Ectodermal cell (in vitro differentiated cells): ENCODE measurements at regions not wholly inside any gene's neighbourhood (a gene's known extent, or its start where the extent isn't known, plus 50 kb on each side); places are given as distances from the start of the nearest gene placed in this dataset.

Experiments used
- H3K27ac ChIP-seq: 2 replicates; pipeline ENCODE4 v1.7.0; 2013; ENCODE audit warnings: mild to moderate bottlenecking, low read depth, low read length; ENCODE audit not compliant: insufficient read depth, poor library complexity, severe bottlenecking
- H3K27me3 ChIP-seq: 2 replicates; pipeline ENCODE4 v1.7.0; 2013; ENCODE audit warnings: mild to moderate bottlenecking, low read length; ENCODE audit not compliant: insufficient read depth, control insufficient read depth, poor library complexity, severe bottlenecking
- H3K36me3 ChIP-seq: one replicate; pipeline ENCODE4 v1.7.0; 2013; ENCODE audit warnings: low read length; ENCODE audit not compliant: control insufficient read depth, insufficient read depth
- H3K4me1 ChIP-seq: one replicate; pipeline ENCODE4 v1.7.0; 2013; ENCODE audit warnings: low read length; ENCODE audit not compliant: control insufficient read depth, insufficient read depth
- H3K4me3 ChIP-seq: 2 replicates; pipeline ENCODE4 v1.7.0; 2013; ENCODE audit warnings: low read depth, low read length, control low read depth; ENCODE audit not compliant: insufficient read depth
- H3K9me3 ChIP-seq: 2 replicates; pipeline ENCODE4 v1.7.0; 2013; ENCODE audit warnings: mild to moderate bottlenecking, low read length, moderate library complexity; ENCODE audit not compliant: control insufficient read depth
- WGBS, 2 experiments: methylation state at CpG; one replicate each; pipeline ENCODE4 v1.1.7; 2013; ENCODE audit warnings: missing lambda C conversion rate in 2 of 2; 5-methylcytosine and 5-hydroxymethylcytosine counted together

DNA sequence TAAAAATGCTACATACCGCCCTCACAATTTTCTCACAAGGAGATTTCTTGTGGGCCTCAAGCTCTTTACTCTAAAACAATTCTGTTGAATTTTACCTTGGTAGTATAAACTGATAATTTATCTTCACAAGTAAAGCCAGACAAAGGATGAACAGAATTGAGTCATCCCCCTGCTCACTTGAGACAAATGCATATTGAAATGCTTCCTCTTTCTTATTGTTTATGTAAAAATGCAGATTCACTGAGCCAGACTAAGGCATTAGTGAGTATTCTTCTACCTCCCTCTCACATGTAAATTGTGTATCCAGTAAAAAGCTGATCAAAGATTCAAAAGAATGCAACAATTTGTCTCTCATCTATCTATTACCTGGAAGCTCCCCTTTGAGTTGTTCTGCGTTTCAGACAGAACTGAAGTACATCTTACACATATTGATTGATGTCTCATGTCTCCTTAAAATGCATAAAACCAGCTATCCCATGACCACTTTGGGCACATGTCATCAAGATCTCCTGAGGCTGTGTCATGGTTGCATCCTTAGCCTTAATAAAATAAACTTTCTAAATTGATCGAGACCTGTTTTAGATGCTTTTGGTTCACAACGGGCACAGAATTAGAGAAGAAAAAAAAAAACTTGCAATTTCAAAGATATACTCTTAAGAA lies 743.1 kb upstream of the B3GALT2 start:
- Histone ChIP-seq H3K27ac (no peak overlapping the region), H3K4me3 (no peak overlapping the region), H3K36me3 (no peaks in the 10 kb centered on the region), H3K9me3 (no peaks in the 10 kb centered on the region), H3K4me1 (no peaks in the 10 kb centered on the region), H3K27me3 (no peaks in the 10 kb centered on the region)
- 64 to 70% methylated on average over 4 of the region's 4 CpGs for WGBS, 2 experiments

DNA sequence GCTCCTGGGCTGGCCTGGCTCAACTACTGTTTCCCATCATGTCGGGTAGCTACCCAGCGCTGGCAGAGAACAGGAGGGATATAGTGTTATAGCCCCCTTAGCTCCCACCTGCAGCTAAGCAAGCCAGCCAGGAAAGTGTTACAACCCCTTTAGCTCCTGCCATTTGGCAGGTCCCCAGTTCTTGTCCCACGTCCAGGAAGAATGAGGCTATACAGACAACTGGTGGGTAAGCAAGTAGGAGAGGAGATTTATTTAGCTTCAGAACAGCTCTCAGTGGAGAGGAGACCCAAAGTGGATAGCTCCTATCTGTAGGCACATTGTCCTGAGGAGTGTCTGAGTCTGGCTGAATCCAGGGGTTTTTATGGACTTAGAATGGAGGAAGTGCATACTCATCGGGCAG lies 741.1 kb upstream of the B3GALT2 start:
- Histone ChIP-seq H3K36me3 (no peaks in the 10 kb centered on the region), H3K27me3 (no peaks in the 10 kb centered on the region)
- 56 to 61% methylated on average over 4 of the region's 4 CpGs for WGBS, 2 experiments

DNA sequence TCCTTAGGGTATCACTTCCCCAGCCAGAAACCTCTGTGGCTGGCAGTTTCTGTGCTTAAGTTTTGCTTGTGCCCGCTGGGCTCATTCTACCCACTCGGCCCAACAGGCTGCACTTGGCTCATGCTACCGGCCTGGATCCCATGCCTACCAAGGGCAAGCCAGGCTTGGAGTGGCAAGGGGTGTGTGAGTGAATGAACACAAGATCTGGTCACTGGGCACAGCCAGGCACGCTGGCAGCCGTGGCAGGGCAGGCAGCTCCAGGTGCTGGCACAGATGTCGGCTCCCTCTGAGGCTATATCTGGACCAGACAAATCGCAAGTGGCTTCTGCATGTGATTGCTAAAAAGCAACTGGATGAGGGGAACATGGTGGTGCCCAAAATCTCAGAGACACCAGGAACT lies 740.5 kb upstream of the B3GALT2 start:
- 93 to 96% methylated on average over 7 of the region's 7 CpGs for WGBS, 2 experiments
- no peak overlapping the region for H3K27ac ChIP-seq
- no peaks in the 10 kb centered on the region for H3K27me3 ChIP-seq
- no peaks in the 10 kb centered on the region for H3K9me3 ChIP-seq
- H3K4me1 ChIP-seq, result no peaks in the 10 kb centered on the region
- H3K4me3 ChIP-seq, result no peak overlapping the region
- H3K36me3 ChIP-seq, result no peaks in the 10 kb centered on the region

More for the DNA sequence above, 741.1 kb upstream of the B3GALT2 start:
- no peak overlapping the region for H3K27ac ChIP-seq
- no peaks in the 10 kb centered on the region for H3K4me1 ChIP-seq
- no peak overlapping the region for H3K4me3 ChIP-seq
- no peaks in the 10 kb centered on the region for H3K9me3 ChIP-seq

DNA sequence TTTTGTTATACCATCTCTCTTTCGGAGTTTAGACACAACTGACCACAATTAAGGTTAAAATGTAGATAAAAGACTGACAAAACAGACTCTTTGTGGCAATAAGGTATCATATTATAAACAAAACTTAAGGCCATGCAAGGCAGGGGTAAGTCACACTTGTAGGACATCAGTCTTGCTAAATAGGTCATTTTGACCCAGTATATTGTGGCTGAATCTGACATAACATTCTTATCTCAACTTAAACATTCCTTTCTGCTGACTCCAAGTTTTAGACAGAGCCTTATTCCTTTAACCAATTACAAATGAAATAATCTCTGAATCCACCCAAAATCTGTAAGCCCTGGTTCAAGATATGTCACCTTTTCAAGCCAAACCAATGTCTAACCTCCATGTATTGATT lies 733.4 kb upstream of the B3GALT2 start:
- Histone ChIP-seq H3K9me3 (no peaks in the 10 kb centered on the region), H3K4me1 (no peaks in the 10 kb centered on the region), H3K27ac (no peak overlapping the region), H3K4me3 (no peak overlapping the region), H3K36me3 (no peaks in the 10 kb centered on the region), H3K27me3 (no peaks in the 10 kb centered on the region)
- 88% methylated on average over 1 of the region's 1 CpG; no CpG with 5 or more reads in 1 of the 2 experiments for WGBS, 2 experiments

DNA sequence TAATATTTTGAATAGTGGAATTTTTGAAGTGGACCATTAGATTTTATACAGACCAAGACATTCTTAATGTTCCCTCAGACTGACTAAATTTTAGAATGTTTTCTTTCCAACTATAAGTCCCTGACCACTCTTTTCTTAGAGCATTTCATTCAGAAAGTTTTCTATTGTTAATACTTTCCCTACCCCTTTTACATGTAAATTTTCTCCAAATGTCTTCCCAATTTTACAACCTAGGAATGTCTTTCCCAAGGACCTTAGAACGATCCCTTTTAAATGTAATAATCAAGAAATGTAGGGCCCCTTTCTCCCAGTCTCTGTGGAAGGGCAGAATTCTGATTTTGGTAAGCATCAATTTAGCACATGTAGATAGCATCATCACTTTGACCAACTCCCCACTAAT lies 730.0 kb upstream of the B3GALT2 start:
- Histone ChIP-seq H3K27me3 (no peaks in the 10 kb centered on the region), H3K4me1 (no peaks in the 10 kb centered on the region), H3K36me3 (no peaks in the 10 kb centered on the region), H3K4me3 (no peak overlapping the region), H3K9me3 (no peaks in the 10 kb centered on the region), H3K27ac (no peak overlapping the region)
- 75% methylated on average over 1 of the region's 1 CpG; no CpG with 5 or more reads in 1 of the 2 experiments for WGBS, 2 experiments

DNA sequence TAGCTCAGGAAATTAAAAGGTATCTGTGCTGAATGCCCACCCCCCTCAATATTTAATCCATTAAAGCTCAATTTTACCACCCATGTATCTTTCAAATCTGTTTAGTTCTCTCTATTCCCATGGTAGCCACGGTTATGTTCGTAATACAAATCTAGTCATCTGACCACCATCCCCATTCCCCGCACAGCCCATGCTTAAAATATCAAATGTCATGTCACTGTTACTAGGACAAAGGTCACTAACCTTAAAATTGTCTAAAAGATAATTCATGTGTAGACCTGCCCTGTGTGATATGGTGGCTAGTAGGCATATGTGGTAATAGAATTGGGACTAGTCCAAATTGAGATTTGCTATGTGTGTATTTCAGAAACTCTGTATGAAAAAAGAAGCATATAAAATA lies 728.5 kb upstream of the B3GALT2 start:
- WGBS, 2 experiments, result 93 to 95% methylated on average over 3 of the region's 3 CpGs
- H3K27me3 ChIP-seq, result no peaks in the 10 kb centered on the region
- no peaks in the 10 kb centered on the region for H3K4me1 ChIP-seq
- no peak overlapping the region for H3K4me3 ChIP-seq
- no peak overlapping the region for H3K27ac ChIP-seq
- H3K9me3 ChIP-seq, result no peaks in the 10 kb centered on the region
- no peaks in the 10 kb centered on the region for H3K36me3 ChIP-seq

DNA sequence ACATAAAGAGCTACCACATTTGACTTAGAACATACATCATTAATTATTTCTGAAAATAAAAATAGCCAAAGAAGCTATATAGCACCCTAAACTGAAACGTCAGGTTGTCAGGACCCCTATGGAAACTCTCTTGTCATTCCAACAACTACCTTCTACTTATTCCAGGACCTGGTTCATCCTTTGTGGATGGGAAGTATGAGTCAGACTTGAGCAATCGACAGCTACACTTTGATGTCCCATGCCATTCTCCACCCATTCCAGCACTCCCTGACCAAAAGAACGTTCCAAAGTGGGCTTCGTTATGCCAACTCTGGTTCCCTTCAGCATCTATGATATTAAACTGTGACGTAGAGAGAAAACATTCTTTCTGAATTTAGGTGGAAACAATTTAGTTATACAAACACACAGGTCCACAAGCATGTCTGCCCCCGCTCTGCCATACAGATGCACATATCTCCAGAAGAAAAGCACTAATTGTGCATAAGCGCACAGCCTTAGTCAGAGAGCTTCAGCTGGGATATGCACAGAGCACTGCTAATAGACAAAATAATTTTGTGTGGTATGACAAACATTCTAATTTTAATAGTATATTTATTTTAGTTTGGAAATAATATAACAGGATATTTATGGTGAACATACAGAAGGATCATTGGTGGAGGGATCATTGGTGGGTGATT lies 723.1 kb upstream of the B3GALT2 start:
- no peaks in the 10 kb centered on the region for H3K4me1 ChIP-seq
- no peaks in the 10 kb centered on the region for H3K27me3 ChIP-seq
- 81 to 89% methylated on average over 4 to 5 of the region's 7 CpGs for WGBS, 2 experiments

DNA sequence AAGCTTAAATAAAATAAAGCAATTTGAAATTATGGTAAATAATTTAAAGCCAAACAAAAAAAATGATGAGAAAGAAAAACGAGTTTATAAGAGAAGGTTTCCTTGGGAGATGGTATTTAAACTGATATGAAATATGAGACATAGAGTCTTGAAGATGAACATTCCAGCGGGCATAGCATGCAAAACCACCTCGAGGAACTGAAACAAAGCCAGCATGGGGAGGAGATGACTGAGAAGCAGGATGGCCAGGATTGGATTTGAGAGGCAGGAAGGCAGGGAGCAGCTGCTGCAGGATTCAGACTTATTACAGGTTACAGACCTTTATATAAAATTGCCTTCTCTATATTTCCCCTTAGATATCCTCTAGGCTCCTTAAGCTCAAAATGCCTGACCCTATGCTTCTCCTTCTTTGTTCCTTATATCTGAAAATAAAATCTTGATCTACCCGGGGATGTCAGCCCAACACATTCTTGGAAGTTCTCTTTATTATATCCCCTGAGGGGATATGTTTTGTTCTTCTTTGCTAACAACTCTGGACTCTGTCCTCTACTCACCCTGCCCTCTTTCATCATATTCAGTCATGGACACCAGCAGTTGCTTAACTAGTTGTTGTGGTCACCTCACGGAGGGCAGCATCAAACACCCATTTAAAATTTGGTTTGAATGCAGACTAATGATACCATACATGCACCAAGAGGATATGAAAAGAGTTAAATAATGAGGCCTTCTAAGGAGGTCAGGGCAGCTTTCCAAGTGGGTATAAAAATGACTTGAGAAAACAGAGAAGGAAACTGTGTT lies 719.1 kb upstream of the B3GALT2 start:
- H3K4me3 ChIP-seq, result no peak overlapping the region
- WGBS, 2 experiments, result 93 to 94% methylated on average over 4 to 5 of the region's 5 CpGs
- no peaks in the 10 kb centered on the region for H3K9me3 ChIP-seq
- no peaks in the 10 kb centered on the region for H3K36me3 ChIP-seq
- no peak overlapping the region for H3K27ac ChIP-seq
- H3K27me3 ChIP-seq, result no peaks in the 10 kb centered on the region
- H3K4me1 ChIP-seq, result no peaks in the 10 kb centered on the region

More for the DNA sequence above, 723.1 kb upstream of the B3GALT2 start:
- Histone ChIP-seq H3K4me3 (no peak overlapping the region), H3K9me3 (no peaks in the 10 kb centered on the region), H3K36me3 (no peaks in the 10 kb centered on the region), H3K27ac (no peak overlapping the region)

DNA sequence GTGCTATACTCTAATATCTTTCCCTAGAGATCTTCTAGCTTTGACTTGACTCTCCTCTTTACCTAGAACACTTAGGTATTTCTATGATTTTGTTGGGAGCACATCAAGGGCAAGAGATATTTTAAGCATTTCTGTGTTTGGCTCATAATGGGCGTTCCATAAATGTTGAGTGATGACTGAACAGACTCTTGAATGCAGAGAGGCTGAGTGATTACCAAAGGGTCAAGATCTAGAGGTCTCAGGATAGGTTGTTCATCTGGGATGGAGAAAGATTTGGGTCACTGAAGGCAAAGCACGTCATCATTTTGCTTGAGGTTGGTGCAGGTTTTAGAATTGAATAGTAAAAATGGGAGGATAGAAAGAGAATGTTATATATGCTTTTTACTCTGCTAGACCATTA lies 705.4 kb upstream of the B3GALT2 start:
- no peak overlapping the region for H3K4me3 ChIP-seq
- 89 to 92% methylated on average over 2 of the region's 2 CpGs for WGBS, 2 experiments
- no peaks in the 10 kb centered on the region for H3K4me1 ChIP-seq
- H3K27ac ChIP-seq, result no peak overlapping the region
- no peaks in the 10 kb centered on the region for H3K27me3 ChIP-seq
- no peaks in the 10 kb centered on the region for H3K36me3 ChIP-seq
- H3K9me3 ChIP-seq, result no peaks in the 10 kb centered on the region

DNA sequence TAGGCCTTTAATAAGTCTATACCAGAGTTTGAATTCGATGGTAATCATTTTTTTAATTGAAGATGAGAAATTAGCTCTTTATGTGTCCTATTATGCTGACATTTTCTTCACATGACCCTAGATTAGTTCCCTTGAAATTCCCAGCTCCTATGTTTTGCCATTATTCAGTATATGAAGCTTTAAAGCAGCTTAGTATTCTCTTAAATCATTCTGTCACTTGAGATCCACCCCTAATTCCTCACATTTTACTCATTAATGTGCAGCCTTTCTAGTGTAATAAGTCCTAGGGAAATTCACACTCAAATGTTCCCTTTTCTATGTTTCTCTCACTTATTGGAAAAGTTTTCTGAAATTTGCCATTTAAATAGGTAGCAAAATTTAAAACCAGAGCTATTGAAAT lies 704.5 kb upstream of the B3GALT2 start:
- H3K36me3 ChIP-seq, result no peaks in the 10 kb centered on the region
- WGBS, 2 experiments, result 100% methylated on average over 1 of the region's 1 CpG; no CpG with 5 or more reads in 1 of the 2 experiments
- H3K27ac ChIP-seq, result no peak overlapping the region
- no peaks in the 10 kb centered on the region for H3K4me1 ChIP-seq
- no peaks in the 10 kb centered on the region for H3K9me3 ChIP-seq
- no peaks in the 10 kb centered on the region for H3K27me3 ChIP-seq
- H3K4me3 ChIP-seq, result no peak overlapping the region
